ENCODE measurements at regions not wholly inside any gene's neighbourhood (a gene's known extent, or its start where the extent isn't known, plus 50 kb on each side); places are given as distances from the start of the nearest gene placed in this dataset.

DNA sequence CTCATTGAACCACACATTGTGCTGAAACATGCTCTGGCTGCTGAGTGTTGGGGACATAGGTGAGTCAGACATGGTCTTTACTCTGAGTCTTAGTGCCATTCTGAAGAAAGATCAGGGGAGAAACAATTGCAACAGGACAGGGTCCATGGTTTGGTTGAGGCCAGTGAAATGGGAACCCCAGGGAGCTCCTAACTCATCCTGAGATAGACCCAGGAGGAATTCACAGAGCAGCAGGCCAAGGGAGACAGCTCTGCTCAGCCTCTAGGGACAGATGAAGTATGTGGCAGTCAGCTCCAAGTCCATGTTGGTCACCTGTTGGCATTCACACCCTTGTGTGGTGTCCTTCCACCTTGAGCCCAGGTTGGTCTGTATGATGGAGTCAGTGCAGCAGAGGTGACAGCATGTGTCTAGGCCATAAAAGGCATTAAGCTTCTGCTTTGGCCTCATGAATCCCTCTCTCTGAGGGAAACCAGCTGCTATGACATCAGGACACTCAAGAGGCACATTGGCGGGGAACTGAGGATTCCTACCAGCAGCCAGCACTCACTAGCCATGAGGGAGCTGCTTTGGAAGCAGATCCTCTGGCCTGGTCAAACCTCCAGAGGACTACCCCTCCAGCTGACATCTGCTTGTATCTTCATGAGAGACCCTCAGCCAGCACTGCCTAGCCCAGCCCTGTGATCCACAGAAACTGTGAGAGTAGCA lies 50.3 kb upstream of the MYEOV start:
- no peaks in the 10 kb centered on the region for H3K9me3 ChIP-seq
- intact Hi-C loops (cut with DNase I): no loop called here
- DNase-seq (ENCODE audit: low spot score in 2 of 2): no peak
- TF ChIP-seq, protein P1, sequence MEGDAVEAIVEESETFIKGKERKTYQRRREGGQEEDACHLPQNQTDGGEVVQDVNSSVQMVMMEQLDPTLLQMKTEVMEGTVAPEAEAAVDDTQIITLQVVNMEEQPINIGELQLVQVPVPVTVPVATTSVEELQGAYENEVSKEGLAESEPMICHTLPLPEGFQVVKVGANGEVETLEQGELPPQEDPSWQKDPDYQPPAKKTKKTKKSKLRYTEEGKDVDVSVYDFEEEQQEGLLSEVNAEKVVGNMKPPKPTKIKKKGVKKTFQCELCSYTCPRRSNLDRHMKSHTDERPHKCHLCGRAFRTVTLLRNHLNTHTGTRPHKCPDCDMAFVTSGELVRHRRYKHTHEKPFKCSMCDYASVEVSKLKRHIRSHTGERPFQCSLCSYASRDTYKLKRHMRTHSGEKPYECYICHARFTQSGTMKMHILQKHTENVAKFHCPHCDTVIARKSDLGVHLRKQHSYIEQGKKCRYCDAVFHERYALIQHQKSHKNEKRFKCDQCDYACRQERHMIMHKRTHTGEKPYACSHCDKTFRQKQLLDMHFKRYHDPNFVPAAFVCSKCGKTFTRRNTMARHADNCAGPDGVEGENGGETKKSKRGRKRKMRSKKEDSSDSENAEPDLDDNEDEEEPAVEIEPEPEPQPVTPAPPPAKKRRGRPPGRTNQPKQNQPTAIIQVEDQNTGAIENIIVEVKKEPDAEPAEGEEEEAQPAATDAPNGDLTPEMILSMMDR (IDR thresholded peaks at IDR 0.05): no peak
- H3K27ac ChIP-seq: no peak overlapping the region
- no peak overlapping the region for H3K4me3 ChIP-seq
- no peaks in the 10 kb centered on the region for H3K27me3 ChIP-seq
- no peaks in the 10 kb centered on the region for H3K36me3 ChIP-seq
- no peaks in the 10 kb centered on the region for H3K4me1 ChIP-seq

Data from ascending aorta (tissue), 2 donors.